SK-N-SH treated with all-trans-retinoic acid at 6 μM for 48 hours (cell line): ENCODE measurements at regions not wholly inside any gene's neighbourhood (a gene's known extent, or its start where the extent isn't known, plus 50 kb on each side); places are given as distances from the start of the nearest gene placed in this dataset.

Source experiments
- GLIS3 ChIP-seq: fragments of 250-450 bp; sonication (Bioruptor Pico); IDR thresholded peaks from 2 replicates; pipeline ENCODE4 v1.5.0; 2020; ENCODE audit warnings: mild to moderate bottlenecking, moderate library complexity
- OSR1 ChIP-seq: fragments of 250-450 bp; sonication (Bioruptor Pico); IDR thresholded peaks from 2 replicates; pipeline ENCODE4 v1.8.0; 2022; ENCODE audit warnings: moderate library complexity, mild to moderate bottlenecking, inconsistent platforms
- PPARA ChIP-seq: fragments of 250-450 bp; sonication (Bioruptor Pico); IDR thresholded peaks from 2 replicates; pipeline ENCODE4 v1.5.0; 2020; ENCODE audit warnings: mild to moderate bottlenecking, borderline replicate concordance
- RARB ChIP-seq: fragments of 250-450 bp; sonication (Bioruptor Pico); IDR thresholded peaks from 2 replicates; pipeline ENCODE4 v1.8.0; 2021; ENCODE audit warnings: mild to moderate bottlenecking, moderate library complexity
- SNAI2 ChIP-seq: fragments of 250-450 bp; sonication (Bioruptor Pico); IDR thresholded peaks from 2 replicates; pipeline ENCODE4 v1.5.0; 2020; ENCODE audit warnings: mild to moderate bottlenecking, moderate library complexity
- TCF4 ChIP-seq: fragments of 250-450 bp; sonication (Bioruptor Pico); IDR thresholded peaks from 2 replicates; pipeline ENCODE4 v1.8.0; 2021; ENCODE audit warnings: mild to moderate bottlenecking, moderate library complexity, borderline replicate concordance
- ZNF565 ChIP-seq: fragments of 450-650 bp; formaldehyde crosslinking; conservative IDR thresholded peaks from 2 replicates; pipeline ENCODE4 v1.5.0; 2020; ENCODE audit warnings: low read depth, mild to moderate bottlenecking, moderate library complexity
- ZNF8 ChIP-seq: fragments of 450-650 bp; formaldehyde crosslinking; IDR thresholded peaks from 2 replicates; pipeline ENCODE4 v1.5.0; 2020; ENCODE audit warnings: mild to moderate bottlenecking, moderate library complexity
- TF ChIP-seq, protein P1 (sequence below): fragments of 250-450 bp; sonication (Bioruptor Pico); IDR thresholded peaks from 2 replicates; pipeline ENCODE4 v1.5.1; 2021; ENCODE audit warnings: mild to moderate bottlenecking, moderate library complexity
- TF ChIP-seq, protein P2 (sequence below): fragments of 250-450 bp; sonication (Bioruptor Pico); IDR thresholded peaks from 2 replicates; pipeline ENCODE4 v1.5.1; 2020; ENCODE audit warnings: low read depth, mild to moderate bottlenecking, moderate library complexity

DNA sequence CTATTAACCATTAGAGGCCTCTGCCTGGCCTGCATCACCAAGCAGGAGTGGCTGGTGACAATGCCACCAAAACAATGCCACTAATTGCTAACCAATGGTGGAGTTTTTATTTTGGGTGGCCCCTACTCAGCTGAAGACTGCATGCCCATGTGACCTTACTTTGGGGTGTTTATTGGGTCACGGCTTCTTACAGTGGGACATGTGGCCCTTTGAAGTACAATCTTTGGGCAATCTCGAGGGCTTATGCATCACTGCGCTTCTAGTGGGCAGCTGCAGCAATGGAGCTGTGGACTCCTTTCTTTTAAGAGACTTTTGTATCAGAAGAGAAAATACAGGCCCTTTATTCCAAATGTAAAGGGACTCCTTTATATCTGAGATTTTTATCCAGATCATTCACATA, 85.7 kb downstream of the IGLL5 start:
- TF ChIP-seq ZNF565 (CRISPR knock-in tag) (no peak), RARB (CRISPR knock-in tag) (no peak), OSR1 (CRISPR knock-in tag) (no peak), ZNF8 (CRISPR knock-in tag) (no peak), TCF4 (CRISPR knock-in tag) (no peak), SNAI2 (CRISPR knock-in tag) (no peak), GLIS3 (CRISPR knock-in tag) (no peak), PPARA (CRISPR knock-in tag) (no peak)
- TF ChIP-seq, protein P1, sequence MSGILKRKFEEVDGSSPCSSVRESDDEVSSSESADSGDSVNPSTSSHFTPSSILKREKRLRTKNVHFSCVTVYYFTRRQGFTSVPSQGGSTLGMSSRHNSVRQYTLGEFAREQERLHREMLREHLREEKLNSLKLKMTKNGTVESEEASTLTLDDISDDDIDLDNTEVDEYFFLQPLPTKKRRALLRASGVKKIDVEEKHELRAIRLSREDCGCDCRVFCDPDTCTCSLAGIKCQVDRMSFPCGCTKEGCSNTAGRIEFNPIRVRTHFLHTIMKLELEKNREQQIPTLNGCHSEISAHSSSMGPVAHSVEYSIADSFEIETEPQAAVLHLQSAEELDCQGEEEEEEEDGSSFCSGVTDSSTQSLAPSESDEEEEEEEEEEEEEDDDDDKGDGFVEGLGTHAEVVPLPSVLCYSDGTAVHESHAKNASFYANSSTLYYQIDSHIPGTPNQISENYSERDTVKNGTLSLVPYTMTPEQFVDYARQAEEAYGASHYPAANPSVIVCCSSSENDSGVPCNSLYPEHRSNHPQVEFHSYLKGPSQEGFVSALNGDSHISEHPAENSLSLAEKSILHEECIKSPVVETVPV (CRISPR knock-in tag): no peak
- TF ChIP-seq, protein P2, sequence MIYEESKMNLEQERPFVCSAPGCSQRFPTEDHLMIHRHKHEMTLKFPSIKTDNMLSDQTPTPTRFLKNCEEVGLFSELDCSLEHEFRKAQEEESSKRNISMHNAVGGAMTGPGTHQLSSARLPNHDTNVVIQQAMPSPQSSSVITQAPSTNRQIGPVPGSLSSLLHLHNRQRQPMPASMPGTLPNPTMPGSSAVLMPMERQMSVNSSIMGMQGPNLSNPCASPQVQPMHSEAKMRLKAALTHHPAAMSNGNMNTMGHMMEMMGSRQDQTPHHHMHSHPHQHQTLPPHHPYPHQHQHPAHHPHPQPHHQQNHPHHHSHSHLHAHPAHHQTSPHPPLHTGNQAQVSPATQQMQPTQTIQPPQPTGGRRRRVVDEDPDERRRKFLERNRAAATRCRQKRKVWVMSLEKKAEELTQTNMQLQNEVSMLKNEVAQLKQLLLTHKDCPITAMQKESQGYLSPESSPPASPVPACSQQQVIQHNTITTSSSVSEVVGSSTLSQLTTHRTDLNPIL (CRISPR knock-in tag): no peak
